A673 (cell line): ENCODE measurements at regions not wholly inside any gene's neighbourhood (a gene's known extent, or its start where the extent isn't known, plus 50 kb on each side); places are given as distances from the start of the nearest gene placed in this dataset.

ENCODE experiments used
- EZH2 ChIP-seq: fragments of 200-600 bp; sonication (generic); IDR thresholded peaks from 2 replicates; pipeline ENCODE4 v1.6.1; 2017; ENCODE audit warnings: borderline replicate concordance, low read depth, mild to moderate bottlenecking, mixed read lengths, antibody characterized with exemption, low read length; ENCODE audit not compliant: poor library complexity, severe bottlenecking
- TF ChIP-seq, protein P1 (sequence below): fragments of 300-800, 200-600 bp; sonication (generic); conservative IDR thresholded peaks from 2 replicates; pipeline ENCODE4 v1.5.1; 2017; ENCODE audit warnings: low read depth, mild to moderate bottlenecking, antibody characterized with exemption, low read length, moderate library complexity, mixed read lengths

DNA sequence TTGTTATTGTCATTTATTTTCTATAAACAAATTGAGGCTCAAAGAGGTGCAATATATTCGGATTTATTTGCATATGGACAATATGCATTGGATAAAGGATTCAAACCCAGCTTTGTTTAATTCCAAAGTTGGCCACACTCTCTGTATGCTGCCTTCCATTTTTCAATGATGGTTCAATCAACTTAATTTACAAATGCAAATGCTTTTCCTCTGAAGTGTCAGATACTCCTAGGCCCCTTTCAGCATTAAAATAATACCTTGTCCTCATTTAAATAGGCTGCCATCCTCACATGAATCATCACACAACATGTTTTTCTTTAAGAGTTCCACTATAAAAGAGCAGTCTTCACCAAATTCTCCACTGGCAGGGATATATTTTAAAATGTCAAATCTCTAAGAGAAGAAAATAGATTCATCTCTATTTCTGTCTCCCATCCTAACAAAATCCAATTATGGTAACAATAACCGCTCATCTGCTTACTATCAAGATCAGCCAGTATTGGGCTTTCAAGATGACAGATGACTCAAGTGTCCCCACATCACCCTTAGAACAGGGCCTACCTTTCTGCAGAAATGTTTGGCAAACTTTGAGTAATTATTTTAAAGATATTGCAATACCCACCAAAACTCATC, 114.8 kb downstream of the SCG2 start:
- TF ChIP-seq, protein P1, sequence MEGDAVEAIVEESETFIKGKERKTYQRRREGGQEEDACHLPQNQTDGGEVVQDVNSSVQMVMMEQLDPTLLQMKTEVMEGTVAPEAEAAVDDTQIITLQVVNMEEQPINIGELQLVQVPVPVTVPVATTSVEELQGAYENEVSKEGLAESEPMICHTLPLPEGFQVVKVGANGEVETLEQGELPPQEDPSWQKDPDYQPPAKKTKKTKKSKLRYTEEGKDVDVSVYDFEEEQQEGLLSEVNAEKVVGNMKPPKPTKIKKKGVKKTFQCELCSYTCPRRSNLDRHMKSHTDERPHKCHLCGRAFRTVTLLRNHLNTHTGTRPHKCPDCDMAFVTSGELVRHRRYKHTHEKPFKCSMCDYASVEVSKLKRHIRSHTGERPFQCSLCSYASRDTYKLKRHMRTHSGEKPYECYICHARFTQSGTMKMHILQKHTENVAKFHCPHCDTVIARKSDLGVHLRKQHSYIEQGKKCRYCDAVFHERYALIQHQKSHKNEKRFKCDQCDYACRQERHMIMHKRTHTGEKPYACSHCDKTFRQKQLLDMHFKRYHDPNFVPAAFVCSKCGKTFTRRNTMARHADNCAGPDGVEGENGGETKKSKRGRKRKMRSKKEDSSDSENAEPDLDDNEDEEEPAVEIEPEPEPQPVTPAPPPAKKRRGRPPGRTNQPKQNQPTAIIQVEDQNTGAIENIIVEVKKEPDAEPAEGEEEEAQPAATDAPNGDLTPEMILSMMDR, result no peak
- no peak for TF ChIP-seq EZH2
